HEK293T (cell line): ENCODE measurements at regions not wholly inside any gene's neighbourhood (a gene's known extent, or its start where the extent isn't known, plus 50 kb on each side); places are given as distances from the start of the nearest gene placed in this dataset.

Experiments
- BHLHE40 ChIP-seq: fragments of 450-650 bp; IDR thresholded peaks from 2 replicates; pipeline ENCODE4 v1.6.1; 2016; ENCODE audit warnings: mild to moderate bottlenecking, moderate library complexity, borderline replicate concordance
- CTBP1 ChIP-seq: fragments of 450-650 bp; IDR thresholded peaks from 2 replicates; pipeline ENCODE4 v1.6.1; 2016; ENCODE audit warnings: borderline replicate concordance
- FOXA1 ChIP-seq: fragments of 450-650 bp; IDR thresholded peaks from 2 replicates; pipeline ENCODE4 v1.6.1; 2016; ENCODE audit warnings: mild to moderate bottlenecking

- TF ChIP-seq BHLHE40 (no peak), CTBP1 (no peak), FOXA1 (no peak)
Observed at GRCh38 chr21:15506086-15506485, 223.7 kb upstream of the USP25 start.
